NT2/D1 (cell line): ENCODE measurements at regions not wholly inside any gene's neighbourhood (a gene's known extent, or its start where the extent isn't known, plus 50 kb on each side); places are given as distances from the start of the nearest gene placed in this dataset.

ENCODE experiments used
- SUZ12 ChIP-seq: IDR thresholded peaks from 2 replicates; pipeline ENCODE4 v1.6.1; 2011; ENCODE audit not compliant: insufficient read length, insufficient read depth; ENCODE audit errors: extremely low read depth
- YY1 ChIP-seq: IDR thresholded peaks from 2 replicates; pipeline ENCODE4 v1.6.1; 2011; ENCODE audit not compliant: insufficient read length, insufficient read depth
- ZNF274 ChIP-seq: IDR thresholded peaks from 2 replicates; pipeline ENCODE4 v1.6.1; 2011; ENCODE audit warnings: mild to moderate bottlenecking, low read depth, low read length

- no peak for TF ChIP-seq SUZ12
- TF ChIP-seq YY1, result no peak
- no peak for TF ChIP-seq ZNF274
Measured at GRCh38 chr11:113615773-113616172, 90.3 kb downstream of the TMPRSS5 start.
